HUES6 (cell line): ENCODE measurements at regions not wholly inside any gene's neighbourhood (a gene's known extent, or its start where the extent isn't known, plus 50 kb on each side); places are given as distances from the start of the nearest gene placed in this dataset.

ENCODE experiments used
- H3K27ac ChIP-seq: 2 replicates; pipeline ENCODE4 v1.7.0; 2013; ENCODE audit warnings: low read depth, mild to moderate bottlenecking, low read length, inconsistent platforms
- H3K27me3 ChIP-seq: 2 replicates; pipeline ENCODE4 v1.6.1; 2013; ENCODE audit warnings: low read length; ENCODE audit not compliant: control insufficient read depth, insufficient read depth
- H3K36me3 ChIP-seq: 2 replicates; pipeline ENCODE4 v1.6.1; 2013; ENCODE audit warnings: low read length; ENCODE audit not compliant: control insufficient read depth, insufficient read depth
- H3K4me1 ChIP-seq: 2 replicates; pipeline ENCODE4 v1.6.1; 2013; ENCODE audit warnings: low read length; ENCODE audit not compliant: control insufficient read depth, insufficient read depth
- H3K4me3 ChIP-seq: 2 replicates; pipeline ENCODE4 v1.5.1; 2013; ENCODE audit warnings: low read depth, low read length
- H3K9ac ChIP-seq: one replicate; pipeline ENCODE4 v1.6.1; 2013; ENCODE audit warnings: mild to moderate bottlenecking, low read length
- H3K9me3 ChIP-seq: 2 replicates; pipeline ENCODE4 v1.6.1; 2013; ENCODE audit warnings: low read depth, low read length; ENCODE audit not compliant: control insufficient read depth, insufficient read depth

DNA sequence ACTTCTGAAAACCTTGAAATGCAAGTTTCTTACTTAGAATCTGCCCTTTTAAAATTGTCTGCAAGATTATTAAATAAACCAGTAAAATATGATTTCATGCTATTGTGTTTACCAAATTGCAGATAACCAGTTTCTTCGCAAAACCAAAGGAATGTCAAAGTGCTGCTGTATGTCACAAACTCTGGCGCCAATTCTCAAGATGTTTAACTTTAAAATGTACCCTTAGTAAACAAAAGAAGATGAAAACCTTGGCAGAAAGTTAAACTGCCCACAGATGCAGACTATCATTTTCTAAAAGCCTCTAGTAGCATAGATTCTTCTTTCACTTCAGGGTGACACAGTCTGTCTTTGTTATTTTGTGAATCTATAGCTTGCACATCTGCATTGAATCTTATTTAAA, 189.2 kb downstream of the SLITRK6 start:
- Histone ChIP-seq H3K9ac (no peak overlapping the region), H3K27me3 (no peaks in the 10 kb centered on the region), H3K27ac (no peak overlapping the region), H3K36me3 (no peaks in the 10 kb centered on the region), H3K4me3 (no peak overlapping the region), H3K9me3 (0 out of 2 replicates have a peak, but pooled peaks cover 5% of the 10 kb centered on the region), H3K4me1 (peaks cover 3% of the 10 kb centered on the region; the same call in 1 of the 2 replicates)

DNA sequence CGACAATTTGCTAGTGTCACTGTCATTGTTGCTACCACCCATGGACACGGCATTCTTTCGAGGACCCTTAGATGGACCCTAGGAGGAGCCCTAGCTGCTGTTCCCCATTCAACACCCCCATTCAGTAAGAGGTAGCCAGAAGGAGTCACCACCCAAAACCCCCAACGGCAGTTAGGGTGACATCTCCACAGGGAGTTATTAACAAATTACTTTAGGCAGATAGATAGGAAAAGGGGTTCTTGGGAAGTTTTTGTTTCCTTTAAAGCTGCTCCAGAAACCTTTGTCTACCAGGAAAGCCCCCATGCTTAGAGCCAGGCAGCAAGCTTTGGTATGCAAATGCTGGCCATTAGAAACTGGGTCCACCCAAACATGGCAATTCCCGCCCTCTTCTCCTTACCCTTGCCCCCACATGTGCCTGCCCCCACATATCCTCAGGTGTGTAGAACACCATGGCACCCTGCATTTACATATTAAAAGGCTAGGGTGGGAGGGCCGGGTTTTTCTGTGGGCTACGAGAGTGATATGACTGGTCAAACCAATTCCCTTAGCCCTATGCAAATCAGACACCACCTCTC, 190.9 kb downstream of the SLITRK6 start:
- peaks cover 3% of the 10 kb centered on the region; the same call in 1 of the 2 replicates for H3K4me1 ChIP-seq

DNA sequence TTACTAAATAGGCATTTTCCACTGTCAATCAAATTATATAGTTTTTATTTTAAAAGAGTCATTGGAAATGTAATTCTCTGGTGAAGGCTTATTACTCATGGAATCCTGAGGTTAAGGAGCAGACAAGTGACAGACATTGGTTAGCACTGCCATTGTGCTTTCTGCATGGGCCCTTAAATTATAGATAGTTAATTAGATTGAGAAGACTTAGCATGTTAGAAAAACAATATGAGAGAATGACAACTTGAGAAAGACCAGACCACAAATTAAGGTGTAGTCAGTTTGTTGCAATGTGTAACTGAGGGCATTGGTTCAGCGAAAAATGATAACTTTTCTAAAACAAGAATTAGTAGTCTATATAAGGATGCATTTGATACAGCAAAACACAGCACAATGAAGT, 195.5 kb downstream of the SLITRK6 start:
- no peaks in the 10 kb centered on the region for H3K27me3 ChIP-seq
- no peak overlapping the region for H3K27ac ChIP-seq
- 0 out of 2 replicates have a peak, but pooled peaks cover 5% of the 10 kb centered on the region for H3K9me3 ChIP-seq
- H3K9ac ChIP-seq = no peak overlapping the region
- H3K4me1 ChIP-seq = peaks cover 3% of the 10 kb centered on the region; the same call in 1 of the 2 replicates
- no peaks in the 10 kb centered on the region for H3K36me3 ChIP-seq
- H3K4me3 ChIP-seq = no peak overlapping the region

More for the DNA sequence above, 190.9 kb downstream of the SLITRK6 start:
- Histone ChIP-seq H3K27ac (no peak overlapping the region; the same call in 1 of the 2 replicates), H3K9ac (no peak overlapping the region), H3K9me3 (0 out of 2 replicates have a peak, but pooled peaks cover 5% of the 10 kb centered on the region), H3K36me3 (no peaks in the 10 kb centered on the region), H3K27me3 (no peaks in the 10 kb centered on the region), H3K4me3 (no peak overlapping the region)

DNA sequence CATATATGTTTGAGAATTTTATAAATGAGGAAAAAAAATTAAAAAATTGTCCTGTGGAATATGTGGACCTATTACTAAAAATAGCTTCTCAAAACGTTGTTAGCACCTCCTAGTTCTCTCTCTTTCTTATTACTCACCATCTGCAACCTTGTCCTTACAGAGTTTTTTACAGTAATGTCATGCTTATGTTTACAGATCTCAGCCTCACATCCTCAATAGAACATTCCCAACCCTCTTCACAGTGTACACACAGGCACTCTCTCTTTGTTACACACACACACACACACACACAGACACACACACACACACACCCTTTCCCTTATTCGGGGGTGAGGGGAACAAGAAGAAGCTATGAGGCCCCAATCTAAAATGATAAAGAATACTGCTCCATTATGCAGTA, 197.7 kb downstream of the SLITRK6 start:
- Histone ChIP-seq H3K4me1 (no peaks in the 10 kb centered on the region), H3K9me3 (no peaks in the 10 kb centered on the region), H3K27ac (no peak overlapping the region), H3K4me3 (no peak overlapping the region), H3K27me3 (no peaks in the 10 kb centered on the region), H3K9ac (no peak overlapping the region), H3K36me3 (no peaks in the 10 kb centered on the region)

DNA sequence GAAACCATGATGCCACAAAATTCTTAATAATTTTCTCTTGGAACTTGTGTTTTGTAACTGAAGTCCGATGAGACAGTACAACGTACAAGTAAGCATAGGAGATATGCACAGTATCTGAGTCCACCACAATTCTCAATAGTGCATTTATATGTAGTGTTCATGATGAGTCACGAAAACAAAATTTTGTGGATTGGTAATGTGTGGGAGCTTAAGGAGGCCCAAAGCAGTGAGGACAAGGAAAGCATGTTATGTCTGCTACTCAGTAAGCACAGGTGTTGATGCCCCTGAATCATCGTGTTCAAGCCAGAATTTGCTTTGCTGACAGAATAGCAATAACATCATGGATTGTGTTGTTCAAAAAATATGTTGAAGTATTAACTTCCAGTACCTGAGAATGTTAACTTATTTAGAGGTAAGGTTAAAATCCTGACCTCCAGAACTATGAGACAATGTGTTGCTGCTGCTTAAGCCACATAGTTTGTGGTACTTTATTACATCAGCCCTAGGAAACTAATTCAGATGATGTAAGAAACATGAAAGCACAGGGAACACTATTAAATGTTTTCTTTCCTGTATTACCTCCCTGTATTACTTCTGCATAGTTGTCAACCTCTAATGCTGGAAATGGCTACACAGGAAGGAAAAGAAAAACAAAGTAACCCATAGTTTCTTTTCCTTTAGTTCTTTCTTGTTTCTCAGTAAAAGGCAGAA, 201.3 kb downstream of the SLITRK6 start:
- no peaks in the 10 kb centered on the region for H3K9me3 ChIP-seq
- H3K4me3 ChIP-seq = no peak overlapping the region
- no peak overlapping the region for H3K27ac ChIP-seq
- H3K36me3 ChIP-seq = no peaks in the 10 kb centered on the region
- H3K9ac ChIP-seq = no peak overlapping the region
- no peaks in the 10 kb centered on the region for H3K4me1 ChIP-seq
- H3K27me3 ChIP-seq = no peaks in the 10 kb centered on the region

DNA sequence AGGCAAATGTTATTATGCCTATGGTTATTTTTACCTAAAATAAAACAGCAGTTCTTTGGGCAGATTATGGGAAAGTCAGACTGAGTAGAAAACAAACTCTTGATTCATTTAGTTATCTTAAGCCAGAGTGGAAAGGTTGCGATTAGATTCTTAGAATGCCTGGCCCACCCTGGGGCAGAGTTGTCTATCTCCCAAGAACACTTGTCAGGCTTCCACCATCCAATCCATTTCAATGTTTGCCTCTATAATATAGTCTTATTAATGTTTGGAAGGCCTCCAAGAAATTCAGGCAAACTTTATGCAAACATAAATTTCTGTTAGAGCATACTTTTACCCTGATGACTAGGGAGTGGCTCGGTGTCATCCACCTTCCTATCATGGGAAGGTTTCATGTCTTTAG, 207.0 kb downstream of the SLITRK6 start:
- H3K27ac ChIP-seq = no peak overlapping the region

DNA sequence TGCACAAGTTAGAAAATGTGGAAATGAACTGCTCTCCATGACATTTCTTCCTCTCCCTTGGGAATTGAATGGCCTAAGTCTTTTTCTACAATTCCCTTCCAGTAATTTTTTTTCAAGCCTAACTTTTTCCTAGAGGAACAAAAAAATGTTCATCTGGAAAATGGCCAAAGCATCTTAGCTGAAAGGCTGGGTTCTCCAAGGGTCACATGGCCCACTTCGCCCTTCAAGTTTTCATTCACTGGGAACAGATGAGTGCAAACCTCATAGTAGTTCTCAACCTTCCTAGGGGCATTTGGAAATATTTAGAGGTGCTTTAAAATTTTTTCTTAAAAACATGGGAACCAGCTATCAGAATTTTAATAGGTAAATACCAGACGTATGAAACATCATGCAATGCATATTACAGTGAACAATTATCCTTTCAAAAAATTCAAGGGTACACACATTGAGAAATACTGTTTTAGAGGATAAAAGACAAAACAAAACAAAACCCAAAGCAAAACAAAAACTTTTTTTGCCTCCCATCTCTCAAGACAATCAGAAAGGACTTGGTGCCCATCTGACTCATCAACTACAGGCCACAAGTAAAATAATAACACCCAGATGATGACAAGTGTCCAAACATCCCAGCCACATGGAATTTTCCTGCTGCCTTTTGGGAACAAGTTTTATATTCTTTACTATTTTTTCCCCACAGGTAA, 208.8 kb downstream of the SLITRK6 start:
- Histone ChIP-seq H3K27ac (no peak overlapping the region), H3K4me1 (peaks cover 11% of the 10 kb centered on the region; the same call in 1 of the 2 replicates), H3K9ac (no peak overlapping the region), H3K9me3 (no peaks in the 10 kb centered on the region; the same call in 1 of the 2 replicates), H3K27me3 (no peaks in the 10 kb centered on the region), H3K36me3 (no peaks in the 10 kb centered on the region), H3K4me3 (no peak overlapping the region)

More for the DNA sequence above, 207.0 kb downstream of the SLITRK6 start:
- H3K9ac ChIP-seq = no peak overlapping the region
- peaks cover 11% of the 10 kb centered on the region; the same call in 1 of the 2 replicates for H3K4me1 ChIP-seq
- H3K36me3 ChIP-seq = no peaks in the 10 kb centered on the region
- no peaks in the 10 kb centered on the region for H3K9me3 ChIP-seq
- no peaks in the 10 kb centered on the region for H3K27me3 ChIP-seq
- no peak overlapping the region for H3K4me3 ChIP-seq

DNA sequence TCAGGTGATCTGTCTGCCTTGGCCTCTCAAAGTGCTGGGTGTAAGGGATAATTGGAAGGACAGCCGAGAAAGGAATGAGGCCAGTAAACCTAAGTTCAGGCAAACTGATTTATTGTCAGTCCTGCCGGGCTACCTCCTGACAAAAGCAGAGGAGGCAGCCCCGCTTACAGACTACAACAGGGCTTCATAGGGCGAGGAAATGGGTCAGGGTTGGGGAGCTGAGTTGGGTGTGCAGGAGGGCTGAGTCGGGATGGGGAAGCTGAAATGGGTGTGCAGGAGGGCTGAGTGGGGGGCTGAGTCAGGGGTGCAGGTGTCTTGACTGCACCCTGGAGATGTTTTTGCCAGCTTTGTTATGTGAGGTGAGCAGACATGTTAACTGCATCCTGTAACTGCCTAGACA, 210.2 kb downstream of the SLITRK6 start:
- no peaks in the 10 kb centered on the region for H3K27me3 ChIP-seq

DNA sequence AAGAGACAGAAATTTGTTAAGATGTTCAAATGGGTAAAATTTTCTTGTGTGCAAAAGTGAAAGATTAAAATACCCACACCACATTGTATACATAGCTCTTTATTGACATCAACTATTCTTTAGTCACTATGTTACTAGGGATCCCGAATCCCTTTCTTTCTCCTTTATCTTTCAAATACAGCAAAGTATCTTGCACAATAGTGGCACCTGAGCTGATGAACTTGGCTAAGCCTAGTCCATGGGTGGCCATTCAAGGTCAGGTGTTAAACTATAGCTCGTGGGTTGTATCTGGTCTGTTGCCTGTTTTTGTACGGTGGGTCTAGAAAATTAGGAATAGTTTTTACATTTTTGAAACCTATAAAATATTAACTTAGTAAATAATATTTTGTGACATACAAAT, 210.9 kb downstream of the SLITRK6 start:
- Histone ChIP-seq H3K4me1 (peaks cover 11% of the 10 kb centered on the region; the same call in 1 of the 2 replicates), H3K9ac (no peak overlapping the region), H3K27ac (no peak overlapping the region), H3K27me3 (no peaks in the 10 kb centered on the region), H3K36me3 (no peaks in the 10 kb centered on the region), H3K4me3 (no peak overlapping the region), H3K9me3 (no peaks in the 10 kb centered on the region; the same call in 1 of the 2 replicates)

More for the DNA sequence above, 210.2 kb downstream of the SLITRK6 start:
- H3K27ac ChIP-seq = no peak overlapping the region
- H3K9me3 ChIP-seq = no peaks in the 10 kb centered on the region; the same call in 1 of the 2 replicates
- H3K4me1 ChIP-seq = peaks cover 11% of the 10 kb centered on the region; the same call in 1 of the 2 replicates
- no peak overlapping the region for H3K4me3 ChIP-seq
- H3K36me3 ChIP-seq = no peaks in the 10 kb centered on the region
- no peak overlapping the region for H3K9ac ChIP-seq

DNA sequence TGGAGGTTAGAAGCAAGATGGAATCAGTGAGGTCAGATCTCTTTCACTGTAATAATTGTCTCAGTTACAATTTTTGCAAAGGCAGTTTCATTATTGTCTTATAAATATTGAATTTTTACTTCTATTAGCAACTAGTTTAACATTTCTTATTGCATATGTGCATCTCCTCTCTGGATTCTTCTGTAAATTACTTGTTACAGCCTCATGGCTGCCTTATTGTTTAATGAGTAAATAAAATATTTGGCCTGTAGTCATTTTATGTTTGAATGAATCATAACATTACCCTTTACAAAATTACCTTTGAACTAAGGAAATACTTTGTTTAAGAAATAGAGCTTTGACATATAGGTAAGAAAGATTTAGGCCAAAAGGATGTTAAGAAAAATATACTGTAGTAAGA, 212.4 kb downstream of the SLITRK6 start:
- Histone ChIP-seq H3K9ac (no peak overlapping the region), H3K36me3 (no peaks in the 10 kb centered on the region), H3K9me3 (no peaks in the 10 kb centered on the region; the same call in 1 of the 2 replicates), H3K4me1 (peaks cover 11% of the 10 kb centered on the region; the same call in 1 of the 2 replicates), H3K4me3 (no peak overlapping the region), H3K27ac (no peak overlapping the region), H3K27me3 (no peaks in the 10 kb centered on the region)

DNA sequence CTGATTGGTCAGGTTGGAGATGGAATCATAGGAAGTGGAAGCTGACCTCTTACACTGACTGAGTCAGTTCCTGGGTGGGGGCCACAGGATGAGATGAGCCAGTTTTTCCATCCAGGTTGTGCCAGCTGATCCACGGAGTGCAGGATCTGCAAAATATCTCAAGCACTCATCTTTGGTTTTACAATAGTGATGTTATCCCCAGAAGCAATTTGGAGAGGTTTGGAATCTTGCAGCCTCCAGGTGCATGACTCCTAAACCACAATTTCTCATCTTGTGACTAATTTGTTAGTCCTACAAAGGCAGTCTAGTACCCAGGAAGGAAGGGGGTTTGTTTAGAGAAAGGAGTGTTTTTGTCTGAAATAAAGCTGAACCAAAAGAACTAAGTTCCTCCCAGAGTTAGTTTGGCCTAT, 212.8 kb downstream of the SLITRK6 start:
- H3K4me3 ChIP-seq = no peak overlapping the region
- no peak overlapping the region for H3K9ac ChIP-seq
- no peaks in the 10 kb centered on the region; the same call in 1 of the 2 replicates for H3K9me3 ChIP-seq
- H3K4me1 ChIP-seq = peaks cover 11% of the 10 kb centered on the region; the same call in 1 of the 2 replicates
- no peaks in the 10 kb centered on the region for H3K27me3 ChIP-seq
- H3K27ac ChIP-seq = no peak overlapping the region
- H3K36me3 ChIP-seq = no peaks in the 10 kb centered on the region
